ENCODE measurements at regions not wholly inside any gene's neighbourhood (a gene's known extent, or its start where the extent isn't known, plus 50 kb on each side); places are given as distances from the start of the nearest gene placed in this dataset.

DNA sequence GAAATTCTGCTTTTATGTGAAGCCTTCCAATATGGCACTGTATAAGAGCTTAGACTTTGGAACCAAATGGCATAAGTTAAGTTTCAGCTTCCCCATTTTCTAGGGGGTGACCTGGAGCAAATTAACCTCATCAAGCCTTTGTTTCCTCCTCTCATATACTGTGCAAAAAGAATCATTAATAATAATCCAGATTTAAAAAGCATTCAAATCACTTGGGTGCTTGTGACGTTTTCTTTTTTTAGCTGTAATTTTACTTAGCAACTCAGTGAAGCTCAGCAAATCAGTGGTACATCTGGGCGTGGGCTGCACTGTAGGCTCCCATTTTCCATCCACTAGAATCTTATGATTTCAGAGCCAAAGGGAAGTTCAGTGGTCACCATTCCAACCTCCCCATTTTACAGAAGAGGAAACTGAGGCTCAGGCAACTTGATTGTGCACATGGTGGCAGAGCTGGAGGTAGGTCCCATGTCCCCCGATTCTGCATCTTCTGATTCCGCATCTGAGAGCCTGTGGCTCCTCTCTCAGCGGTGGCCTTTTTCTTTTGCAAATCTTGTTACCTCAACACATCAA lies 131.2 kb downstream of the SNAPC1 start:
- TF ChIP-seq, protein P1, sequence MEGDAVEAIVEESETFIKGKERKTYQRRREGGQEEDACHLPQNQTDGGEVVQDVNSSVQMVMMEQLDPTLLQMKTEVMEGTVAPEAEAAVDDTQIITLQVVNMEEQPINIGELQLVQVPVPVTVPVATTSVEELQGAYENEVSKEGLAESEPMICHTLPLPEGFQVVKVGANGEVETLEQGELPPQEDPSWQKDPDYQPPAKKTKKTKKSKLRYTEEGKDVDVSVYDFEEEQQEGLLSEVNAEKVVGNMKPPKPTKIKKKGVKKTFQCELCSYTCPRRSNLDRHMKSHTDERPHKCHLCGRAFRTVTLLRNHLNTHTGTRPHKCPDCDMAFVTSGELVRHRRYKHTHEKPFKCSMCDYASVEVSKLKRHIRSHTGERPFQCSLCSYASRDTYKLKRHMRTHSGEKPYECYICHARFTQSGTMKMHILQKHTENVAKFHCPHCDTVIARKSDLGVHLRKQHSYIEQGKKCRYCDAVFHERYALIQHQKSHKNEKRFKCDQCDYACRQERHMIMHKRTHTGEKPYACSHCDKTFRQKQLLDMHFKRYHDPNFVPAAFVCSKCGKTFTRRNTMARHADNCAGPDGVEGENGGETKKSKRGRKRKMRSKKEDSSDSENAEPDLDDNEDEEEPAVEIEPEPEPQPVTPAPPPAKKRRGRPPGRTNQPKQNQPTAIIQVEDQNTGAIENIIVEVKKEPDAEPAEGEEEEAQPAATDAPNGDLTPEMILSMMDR (IDR thresholded peaks at IDR 0.05; ENCODE audit: insufficient read depth, low read length, poor library complexity, severe bottlenecking): no peak
- TF ChIP-seq EZH2phosphoT487 (conservative IDR thresholded peaks at IDR 0.05; ENCODE audit: low read length): no peak

Measured in SU-DHL-6 (cell line).